ENCODE measurements at regions not wholly inside any gene's neighbourhood (a gene's known extent, or its start where the extent isn't known, plus 50 kb on each side); places are given as distances from the start of the nearest gene placed in this dataset.
"Not testable (repeated sequence)": the region's sequence is repeated elsewhere in the genome, so short reads cannot be mapped to it uniquely, and the experiment has no call there.

DNA sequence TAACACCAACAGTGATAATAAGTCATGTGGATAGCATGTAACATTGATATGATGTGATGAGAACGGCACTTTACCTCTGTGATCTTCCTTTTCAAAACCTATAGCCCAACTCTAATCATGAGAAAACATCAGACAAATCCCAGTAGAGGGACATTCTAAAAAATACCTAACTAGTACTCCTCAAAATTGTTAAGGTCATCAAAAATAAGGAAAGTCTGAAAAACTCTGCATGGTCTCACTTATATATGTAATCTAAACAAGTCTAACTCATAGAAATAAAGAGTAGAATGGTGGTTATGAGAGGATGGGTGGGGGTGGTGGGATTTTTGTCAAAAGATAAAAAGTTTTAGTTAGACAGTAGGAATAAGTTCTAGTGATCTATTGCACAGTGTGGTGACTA, 243.9 kb upstream of the GRIA3 start:
- no peaks in the 10 kb centered on the region for H3K27me3 ChIP-seq (ENCODE audit: low read depth)
- H3K9me3 ChIP-seq (replicated peaks), result no peaks in the 10 kb centered on the region
- TF ChIP-seq, protein P1, sequence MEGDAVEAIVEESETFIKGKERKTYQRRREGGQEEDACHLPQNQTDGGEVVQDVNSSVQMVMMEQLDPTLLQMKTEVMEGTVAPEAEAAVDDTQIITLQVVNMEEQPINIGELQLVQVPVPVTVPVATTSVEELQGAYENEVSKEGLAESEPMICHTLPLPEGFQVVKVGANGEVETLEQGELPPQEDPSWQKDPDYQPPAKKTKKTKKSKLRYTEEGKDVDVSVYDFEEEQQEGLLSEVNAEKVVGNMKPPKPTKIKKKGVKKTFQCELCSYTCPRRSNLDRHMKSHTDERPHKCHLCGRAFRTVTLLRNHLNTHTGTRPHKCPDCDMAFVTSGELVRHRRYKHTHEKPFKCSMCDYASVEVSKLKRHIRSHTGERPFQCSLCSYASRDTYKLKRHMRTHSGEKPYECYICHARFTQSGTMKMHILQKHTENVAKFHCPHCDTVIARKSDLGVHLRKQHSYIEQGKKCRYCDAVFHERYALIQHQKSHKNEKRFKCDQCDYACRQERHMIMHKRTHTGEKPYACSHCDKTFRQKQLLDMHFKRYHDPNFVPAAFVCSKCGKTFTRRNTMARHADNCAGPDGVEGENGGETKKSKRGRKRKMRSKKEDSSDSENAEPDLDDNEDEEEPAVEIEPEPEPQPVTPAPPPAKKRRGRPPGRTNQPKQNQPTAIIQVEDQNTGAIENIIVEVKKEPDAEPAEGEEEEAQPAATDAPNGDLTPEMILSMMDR (IDR thresholded peaks at IDR 0.05; ENCODE audit: borderline replicate concordance), result no peak
- H3K4me3 ChIP-seq, result no peak overlapping the region
- intact Hi-C loops (cut with micrococcal nuclease), result no loop called here
- no peaks in the 10 kb centered on the region for H3K36me3 ChIP-seq
- no peak overlapping the region for H3K27ac ChIP-seq (replicated peaks)
- no peak for DNase-seq
- H3K4me1 ChIP-seq, result no peaks in the 10 kb centered on the region

DNA sequence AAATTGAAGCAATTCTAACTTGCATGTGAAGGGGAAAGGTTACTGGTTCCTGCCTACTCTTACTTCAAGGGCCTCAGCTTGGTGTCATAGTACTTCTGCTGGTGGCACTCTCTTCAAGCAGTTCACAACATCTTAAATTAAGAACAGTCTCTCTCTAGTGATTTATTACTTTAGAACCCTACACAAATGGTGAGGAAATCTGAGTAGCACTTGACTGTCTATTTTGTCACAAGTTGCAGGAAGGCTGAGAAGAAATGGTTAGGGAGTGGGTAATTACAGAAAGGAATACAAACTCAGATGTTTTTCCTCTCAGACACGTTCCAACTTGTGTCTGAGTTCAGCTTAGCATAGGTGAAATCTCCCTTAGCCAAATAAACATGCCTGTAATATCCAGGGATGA, 242.3 kb upstream of the GRIA3 start:
- Histone ChIP-seq H3K4me1 (no peaks in the 10 kb centered on the region), H3K9me3 (replicated peaks) (no peaks in the 10 kb centered on the region), H3K4me3 (no peak overlapping the region), H3K27ac (replicated peaks) (no peak overlapping the region), H3K27me3 (ENCODE audit: low read depth) (no peaks in the 10 kb centered on the region), H3K36me3 (no peaks in the 10 kb centered on the region)
- no peak for DNase-seq
- TF ChIP-seq, protein P1 (IDR thresholded peaks at IDR 0.05; ENCODE audit: borderline replicate concordance), result no peak
- intact Hi-C loops (cut with micrococcal nuclease), result no loop called here

DNA sequence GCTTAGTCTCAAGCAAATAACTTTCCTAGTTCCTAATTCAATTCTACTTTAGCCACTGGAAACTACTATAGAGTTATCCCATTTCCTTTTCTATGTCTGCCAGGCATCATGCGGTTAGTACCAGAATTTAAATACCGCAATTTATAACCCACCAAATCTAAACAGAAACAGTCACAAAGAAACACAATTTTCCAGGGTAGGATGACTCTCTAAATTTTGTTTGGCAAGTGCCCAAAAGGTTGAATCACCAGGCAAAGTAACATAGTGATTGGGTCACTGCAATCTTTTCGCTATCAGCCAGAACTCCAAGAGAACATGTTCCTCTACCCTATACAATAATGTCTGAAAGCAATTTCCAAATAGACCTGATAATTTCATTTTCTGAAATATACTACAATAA, 240.2 kb upstream of the GRIA3 start:
- Histone ChIP-seq H3K36me3 (no peaks in the 10 kb centered on the region), H3K27me3 (ENCODE audit: low read depth) (no peaks in the 10 kb centered on the region), H3K4me3 (no peak overlapping the region), H3K4me1 (no peaks in the 10 kb centered on the region), H3K27ac (replicated peaks) (no peak overlapping the region), H3K9me3 (replicated peaks) (no peaks in the 10 kb centered on the region)
- no peak for DNase-seq
- intact Hi-C loops (cut with micrococcal nuclease), result no loop called here
- TF ChIP-seq, protein P1 (IDR thresholded peaks at IDR 0.05; ENCODE audit: borderline replicate concordance), result no peak

DNA sequence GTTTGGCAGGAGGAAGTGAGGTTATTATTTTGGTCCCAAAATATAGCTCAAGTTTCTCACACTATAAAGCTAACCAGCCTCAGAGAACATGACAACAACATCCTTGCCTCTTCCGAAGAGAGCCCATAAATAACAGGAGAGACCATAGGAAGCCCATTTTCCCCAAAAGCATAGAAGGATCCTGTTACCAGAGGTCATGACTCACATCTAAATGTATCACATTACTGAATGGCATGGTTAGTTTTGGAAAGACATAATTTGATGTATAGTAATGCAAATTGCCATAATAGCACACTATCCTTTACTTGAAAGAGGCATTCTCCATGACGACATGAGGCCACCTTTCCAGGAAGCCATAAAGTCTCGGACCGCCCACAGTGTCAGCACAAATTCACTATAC, 238.8 kb upstream of the GRIA3 start:
- no peaks in the 10 kb centered on the region for H3K27me3 ChIP-seq (ENCODE audit: low read depth)
- no peak for DNase-seq
- H3K36me3 ChIP-seq, result no peaks in the 10 kb centered on the region
- H3K4me1 ChIP-seq, result no peaks in the 10 kb centered on the region
- TF ChIP-seq, protein P1 (IDR thresholded peaks at IDR 0.05; ENCODE audit: borderline replicate concordance), result no peak
- no peak overlapping the region for H3K27ac ChIP-seq (replicated peaks)
- intact Hi-C loops (cut with micrococcal nuclease), result no loop called here
- H3K9me3 ChIP-seq (replicated peaks), result no peaks in the 10 kb centered on the region
- no peak overlapping the region for H3K4me3 ChIP-seq

DNA sequence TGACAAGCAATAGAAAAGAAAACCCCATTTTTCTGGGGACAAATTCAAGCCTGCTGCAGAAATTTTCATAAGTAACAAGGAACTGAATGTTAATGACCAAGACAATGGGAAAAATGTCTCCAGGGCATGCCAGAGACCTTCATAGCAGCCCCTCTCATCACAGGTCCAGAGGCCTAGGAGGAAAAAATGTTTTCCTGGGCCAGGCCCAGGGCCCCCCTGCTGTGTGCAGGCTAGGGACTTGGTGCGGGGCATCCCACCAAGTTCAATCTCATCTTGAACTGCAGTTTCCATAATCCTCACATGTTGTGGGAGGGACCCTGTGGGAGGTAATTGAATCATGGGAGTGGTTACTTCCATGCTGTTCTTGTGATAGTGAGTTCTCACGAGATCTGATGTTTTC, 211.5 kb upstream of the GRIA3 start:
- no peaks in the 10 kb centered on the region for H3K9me3 ChIP-seq (replicated peaks)
- DNase-seq, result no peak
- H3K4me1 ChIP-seq, result no peaks in the 10 kb centered on the region
- no peaks in the 10 kb centered on the region for H3K36me3 ChIP-seq
- TF ChIP-seq, protein P1 (IDR thresholded peaks at IDR 0.05; ENCODE audit: borderline replicate concordance), result no peak
- no peak overlapping the region for H3K4me3 ChIP-seq
- intact Hi-C loops (cut with micrococcal nuclease), result no loop called here
- H3K27me3 ChIP-seq (ENCODE audit: low read depth), result no peaks in the 10 kb centered on the region
- no peak overlapping the region for H3K27ac ChIP-seq (replicated peaks)

DNA sequence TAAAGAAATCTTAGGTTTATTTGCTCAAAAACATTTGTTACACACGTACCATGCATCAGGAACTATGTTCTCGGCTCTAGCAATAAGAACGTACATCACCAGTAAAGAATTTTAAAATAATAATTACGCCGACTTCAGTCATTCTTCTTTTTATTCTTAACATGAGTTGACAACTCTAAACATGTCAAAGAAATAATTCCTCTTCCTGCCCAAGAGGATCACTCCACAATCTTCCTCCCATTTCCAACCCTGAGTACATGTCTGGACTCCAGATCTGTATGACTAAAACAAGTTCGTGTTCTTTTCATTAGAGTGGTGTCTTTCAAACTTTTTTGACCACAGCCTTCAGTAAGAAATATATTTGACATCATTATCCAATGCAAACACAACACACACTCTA, 201.6 kb upstream of the GRIA3 start:
- peaks cover 7% of the 10 kb centered on the region for H3K9me3 ChIP-seq (replicated peaks)
- H3K4me1 ChIP-seq, result no peaks in the 10 kb centered on the region
- no peaks in the 10 kb centered on the region for H3K27me3 ChIP-seq (ENCODE audit: low read depth)
- DNase-seq, result no peak
- H3K27ac ChIP-seq (replicated peaks), result no peak overlapping the region
- intact Hi-C loops (cut with micrococcal nuclease), result no loop called here
- TF ChIP-seq, protein P1 (IDR thresholded peaks at IDR 0.05; ENCODE audit: borderline replicate concordance), result no peak
- no peak overlapping the region for H3K4me3 ChIP-seq
- H3K36me3 ChIP-seq, result no peaks in the 10 kb centered on the region

DNA sequence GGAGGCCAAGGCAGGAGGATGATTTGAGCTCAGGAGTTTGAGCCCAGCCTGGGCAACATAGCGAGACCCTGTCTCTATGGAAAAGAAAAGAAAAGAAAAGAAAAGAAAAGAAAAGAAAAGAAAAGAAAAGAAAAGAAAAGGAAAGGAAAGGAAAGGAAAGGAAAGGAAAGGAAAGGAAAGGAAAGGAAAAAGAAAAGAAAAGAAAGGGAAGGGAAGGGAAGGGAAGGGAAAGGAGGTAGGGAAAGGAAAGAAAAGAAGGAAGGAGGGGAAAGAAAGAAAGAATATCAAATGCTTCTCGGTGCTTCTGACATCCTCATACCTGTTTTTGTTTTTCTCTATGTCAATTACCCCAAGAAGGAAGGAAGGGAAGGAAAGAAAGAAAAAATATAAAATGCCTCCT, 181.2 kb upstream of the GRIA3 start:
- DNase-seq; H3K27ac ChIP-seq (replicated peaks); intact Hi-C loops (cut with micrococcal nuclease); H3K36me3 ChIP-seq; H3K9me3 ChIP-seq (replicated peaks); H3K4me3 ChIP-seq; H3K4me1 ChIP-seq; H3K27me3 ChIP-seq (ENCODE audit: low read depth): not testable (repeated sequence)

All from left ventricle myocardium inferior (tissue), 1 donor.